Parathyroid adenoma (tissue), 2 donors: ENCODE measurements at regions not wholly inside any gene's neighbourhood (a gene's known extent, or its start where the extent isn't known, plus 50 kb on each side); places are given as distances from the start of the nearest gene placed in this dataset.

ENCODE experiments used
- H2AFZ ChIP-seq: fragments of 300-600 bp; sonication (generic); one replicate; pipeline ENCODE4 v1.7.0; 2017; ENCODE audit warnings: antibody characterized with exemption, mild to moderate bottlenecking
- H3K27ac ChIP-seq: fragments of 300-600 bp; sonication (generic); one replicate; pipeline ENCODE4 v1.7.0; 2017
- H3K27me3 ChIP-seq: fragments of 300-600 bp; sonication (generic); one replicate; pipeline ENCODE4 v1.7.0; 2017; ENCODE audit warnings: low read length; ENCODE audit not compliant: control insufficient read depth, insufficient read depth
- H3K36me3 ChIP-seq: fragments of 300-600 bp; sonication (generic); one replicate; pipeline ENCODE4 v1.7.0; 2017; ENCODE audit warnings: low read length; ENCODE audit not compliant: control insufficient read depth, insufficient read depth
- H3K4me1 ChIP-seq: fragments of 300-600 bp; sonication (generic); one replicate; pipeline ENCODE4 v1.7.0; 2017; ENCODE audit warnings: control low read depth
- H3K4me2 ChIP-seq: fragments of 300-600 bp; sonication (generic); one replicate; pipeline ENCODE4 v1.7.0; 2017; ENCODE audit warnings: low read length
- H3K4me3 ChIP-seq: fragments of 300-600 bp; sonication (generic); one replicate; pipeline ENCODE4 v1.7.0; 2017; ENCODE audit warnings: low read depth, low read length
- H3K79me2 ChIP-seq: fragments of 300-600 bp; sonication (generic); one replicate; pipeline ENCODE4 v1.7.0; 2017; ENCODE audit warnings: control low read depth
- H3K9ac ChIP-seq: fragments of 300-600 bp; sonication (generic); one replicate; pipeline ENCODE4 v1.7.0; 2017; ENCODE audit warnings: mild to moderate bottlenecking
- H3K9me3 ChIP-seq: fragments of 300-600 bp; sonication (generic); one replicate; pipeline ENCODE4 v1.7.0; 2017; ENCODE audit warnings: low read length; ENCODE audit not compliant: control insufficient read depth
- TF ChIP-seq, protein P1 (sequence below): fragments of 300-600 bp; sonication (generic); IDR thresholded peaks from one replicate; pipeline ENCODE4 v1.7.0; 2017; ENCODE audit warnings: antibody characterized with exemption, mild to moderate bottlenecking
- donor health status: primary hyperparathyroidism.

DNA sequence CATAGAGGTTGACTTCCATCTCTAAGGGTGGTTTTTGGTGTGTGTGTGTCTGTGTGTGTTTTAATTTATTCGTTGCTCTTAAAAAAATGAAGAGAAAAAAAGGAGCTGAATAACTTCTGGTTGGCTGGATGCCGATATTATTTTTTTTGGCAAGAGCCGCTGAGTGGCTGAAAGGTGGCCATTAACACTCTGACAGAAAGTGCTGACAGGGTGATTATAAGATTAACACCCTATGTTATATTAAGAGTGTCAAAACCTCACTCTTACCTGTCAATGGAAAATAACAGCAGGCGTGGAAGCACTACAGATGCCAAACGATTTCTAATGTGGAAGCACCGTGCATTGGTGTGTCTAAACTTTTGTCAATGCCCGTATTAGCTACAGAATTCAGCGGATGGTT, 622.5 kb downstream of the ANKRD50 start:
- Histone ChIP-seq H3K27me3 (no peaks in the 10 kb centered on the region), H3K9me3 (no peaks in the 10 kb centered on the region), H2AFZ (no peak overlapping the region), H3K4me3 (no peak overlapping the region), H3K4me2 (no peak overlapping the region), H3K79me2 (no peaks in the 10 kb centered on the region), H3K36me3 (no peaks in the 10 kb centered on the region), H3K4me1 (no peaks in the 10 kb centered on the region), H3K27ac (no peak overlapping the region), H3K9ac (no peak overlapping the region)
- TF ChIP-seq, protein P1, sequence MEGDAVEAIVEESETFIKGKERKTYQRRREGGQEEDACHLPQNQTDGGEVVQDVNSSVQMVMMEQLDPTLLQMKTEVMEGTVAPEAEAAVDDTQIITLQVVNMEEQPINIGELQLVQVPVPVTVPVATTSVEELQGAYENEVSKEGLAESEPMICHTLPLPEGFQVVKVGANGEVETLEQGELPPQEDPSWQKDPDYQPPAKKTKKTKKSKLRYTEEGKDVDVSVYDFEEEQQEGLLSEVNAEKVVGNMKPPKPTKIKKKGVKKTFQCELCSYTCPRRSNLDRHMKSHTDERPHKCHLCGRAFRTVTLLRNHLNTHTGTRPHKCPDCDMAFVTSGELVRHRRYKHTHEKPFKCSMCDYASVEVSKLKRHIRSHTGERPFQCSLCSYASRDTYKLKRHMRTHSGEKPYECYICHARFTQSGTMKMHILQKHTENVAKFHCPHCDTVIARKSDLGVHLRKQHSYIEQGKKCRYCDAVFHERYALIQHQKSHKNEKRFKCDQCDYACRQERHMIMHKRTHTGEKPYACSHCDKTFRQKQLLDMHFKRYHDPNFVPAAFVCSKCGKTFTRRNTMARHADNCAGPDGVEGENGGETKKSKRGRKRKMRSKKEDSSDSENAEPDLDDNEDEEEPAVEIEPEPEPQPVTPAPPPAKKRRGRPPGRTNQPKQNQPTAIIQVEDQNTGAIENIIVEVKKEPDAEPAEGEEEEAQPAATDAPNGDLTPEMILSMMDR, result no peak

DNA sequence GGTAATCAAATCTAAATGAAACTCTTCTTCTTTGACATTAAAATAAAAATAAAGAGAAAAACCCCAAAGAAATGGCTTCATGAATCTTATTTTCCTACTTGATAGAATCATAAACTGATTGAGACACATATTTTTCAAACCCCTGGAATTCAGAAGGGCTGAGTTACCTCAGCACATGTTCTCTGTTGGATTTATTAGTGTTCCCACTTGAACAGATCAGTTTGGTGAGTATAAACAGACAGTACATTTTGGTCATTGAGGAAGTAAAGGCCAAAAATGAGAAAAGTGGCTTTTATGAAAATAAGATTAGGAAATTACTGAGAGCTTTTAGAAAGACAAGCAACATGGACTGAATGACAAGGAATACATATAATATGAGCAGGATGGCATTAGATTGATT, 620.4 kb downstream of the ANKRD50 start:
- Histone ChIP-seq H3K4me1 (no peaks in the 10 kb centered on the region), H3K9me3 (no peaks in the 10 kb centered on the region), H3K36me3 (no peaks in the 10 kb centered on the region), H2AFZ (no peak overlapping the region), H3K79me2 (no peaks in the 10 kb centered on the region), H3K27ac (no peak overlapping the region), H3K27me3 (no peaks in the 10 kb centered on the region), H3K4me3 (no peak overlapping the region), H3K4me2 (no peak overlapping the region), H3K9ac (no peak overlapping the region)
- TF ChIP-seq, protein P1, result no peak

DNA sequence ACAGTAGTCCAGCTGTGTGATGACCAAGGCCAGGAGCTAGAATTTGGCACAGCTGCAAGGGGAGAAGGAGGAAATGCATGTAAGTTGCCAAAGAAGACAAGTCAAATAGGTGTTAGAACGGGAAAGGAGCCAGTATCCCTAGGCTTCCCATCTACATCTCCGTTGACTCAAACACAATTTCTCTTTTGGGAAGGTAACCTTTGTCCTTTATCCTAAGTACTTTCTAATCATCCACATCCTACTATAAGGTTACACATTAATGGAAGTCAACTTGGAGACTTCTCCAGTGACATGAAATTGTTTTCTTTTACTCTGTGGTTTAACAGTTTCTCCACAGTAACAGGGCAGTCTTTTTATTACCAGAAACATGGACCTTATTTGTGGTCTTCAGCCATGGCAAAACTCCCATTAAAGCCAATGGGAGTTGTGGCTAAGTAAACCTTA, 620.0 kb downstream of the ANKRD50 start:
- H3K27me3 ChIP-seq, result no peaks in the 10 kb centered on the region
- H3K4me2 ChIP-seq, result no peak overlapping the region
- TF ChIP-seq, protein P1, result no peak
- H3K79me2 ChIP-seq, result no peaks in the 10 kb centered on the region
- no peaks in the 10 kb centered on the region for H3K36me3 ChIP-seq
- H3K27ac ChIP-seq, result no peak overlapping the region
- H3K9me3 ChIP-seq, result no peaks in the 10 kb centered on the region
- no peaks in the 10 kb centered on the region for H3K4me1 ChIP-seq
- H2AFZ ChIP-seq, result no peak overlapping the region
- no peak overlapping the region for H3K9ac ChIP-seq
- H3K4me3 ChIP-seq, result no peak overlapping the region

DNA sequence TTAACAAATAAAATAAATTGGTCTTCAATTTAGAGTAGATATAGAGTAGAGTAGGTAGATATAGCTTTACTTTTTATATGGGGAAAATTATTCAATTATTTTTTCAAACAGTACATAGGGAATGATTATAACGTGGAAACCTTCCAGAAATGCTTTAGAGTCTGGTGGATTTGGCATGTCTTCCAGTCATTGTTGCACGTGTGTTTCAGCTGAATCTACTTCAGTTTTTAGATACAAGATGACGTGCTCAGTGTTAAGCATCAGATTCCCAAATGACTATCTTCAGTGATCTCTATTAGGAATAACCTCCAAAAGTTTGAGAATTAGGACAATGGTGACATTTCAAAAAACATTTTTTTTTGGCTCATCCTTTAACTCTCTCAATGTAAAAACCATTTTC, 616.9 kb downstream of the ANKRD50 start:
- no peak overlapping the region for H3K4me2 ChIP-seq
- H3K36me3 ChIP-seq, result no peaks in the 10 kb centered on the region
- TF ChIP-seq, protein P1, result no peak
- no peak overlapping the region for H3K27ac ChIP-seq
- H3K4me1 ChIP-seq, result no peaks in the 10 kb centered on the region
- H3K79me2 ChIP-seq, result no peaks in the 10 kb centered on the region
- no peaks in the 10 kb centered on the region for H3K27me3 ChIP-seq
- no peaks in the 10 kb centered on the region for H3K9me3 ChIP-seq
- no peak overlapping the region for H3K4me3 ChIP-seq
- H3K9ac ChIP-seq, result no peak overlapping the region
- no peak overlapping the region for H2AFZ ChIP-seq

DNA sequence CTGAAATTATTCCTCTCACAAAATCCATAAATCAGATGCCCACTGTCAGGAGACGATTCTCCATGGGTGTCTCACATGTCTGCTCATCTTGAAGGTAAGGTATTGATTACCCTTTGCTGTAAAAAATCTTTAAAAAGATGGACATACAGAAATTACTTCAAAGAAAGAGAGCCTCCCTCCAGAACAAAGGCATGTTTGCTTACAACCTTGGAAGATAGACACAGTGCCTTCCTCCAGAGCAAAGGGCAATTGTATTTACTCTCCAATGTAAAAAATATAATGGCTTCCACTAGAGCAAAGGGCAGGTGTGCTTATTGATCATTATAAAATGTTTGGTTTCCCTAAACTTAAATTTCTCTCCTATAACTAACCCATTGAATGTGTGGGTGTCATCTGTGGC, 616.2 kb downstream of the ANKRD50 start:
- Histone ChIP-seq H3K27me3 (no peaks in the 10 kb centered on the region), H3K4me2 (no peak overlapping the region), H3K9me3 (no peaks in the 10 kb centered on the region), H3K36me3 (no peaks in the 10 kb centered on the region), H3K9ac (no peak overlapping the region), H2AFZ (no peak overlapping the region), H3K79me2 (no peaks in the 10 kb centered on the region), H3K27ac (no peak overlapping the region), H3K4me1 (no peaks in the 10 kb centered on the region), H3K4me3 (no peak overlapping the region)
- TF ChIP-seq, protein P1, result no peak
